ENCODE measurements at regions not wholly inside any gene's neighbourhood (a gene's known extent, or its start where the extent isn't known, plus 50 kb on each side); places are given as distances from the start of the nearest gene placed in this dataset.

DNA sequence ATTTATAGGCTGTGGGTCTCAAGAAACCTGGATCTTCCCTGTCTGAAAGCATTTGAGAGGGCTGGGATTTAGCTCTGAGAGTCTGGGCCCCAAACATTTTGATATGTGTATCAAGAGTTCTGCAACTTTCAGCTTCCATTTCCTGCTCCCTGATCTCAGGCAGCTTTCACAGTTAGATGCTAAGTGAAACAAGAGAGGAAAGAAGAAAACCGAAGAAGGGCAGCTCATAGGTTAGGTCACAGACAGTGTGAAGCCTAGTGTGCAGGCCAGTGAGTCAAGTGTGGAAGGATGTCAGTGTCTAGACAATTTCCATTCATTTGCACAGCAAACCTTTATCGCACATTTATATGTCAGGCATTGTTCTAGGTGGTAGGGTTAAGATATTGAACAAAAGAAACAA lies 173.6 kb upstream of the PROK2 start:
- TF ChIP-seq POLR2A (IDR thresholded peaks at IDR 0.05) = no peak
- TF ChIP-seq CTCF (IDR thresholded peaks at IDR 0.05) = no peak

Data from vagina (tissue), 2 donors.